CD4-positive, alpha-beta T cell (primary cell): ENCODE measurements at regions not wholly inside any gene's neighbourhood (a gene's known extent, or its start where the extent isn't known, plus 50 kb on each side); places are given as distances from the start of the nearest gene placed in this dataset.

ENCODE experiments used
- ATAC-seq: fragments of 200-7000 bp; cut with Tn5 transposase; one replicate; pipeline ENCODE4 v1.10.0; 2022; ENCODE audit warnings: mild to moderate bottlenecking; ENCODE audit not compliant: poor library complexity
- CTCF ChIA-PET: fragments of 350-600 bp; sonication (Branson Sonifier 250); formaldehyde crosslinking; loops from one replicate; lab custom pipeline; 2021; ENCODE audit warnings: antibody characterized with exemption, inconsistent platforms; lab: Charles Lee
- POLR2A ChIA-PET: fragments of 350-600 bp; sonication (Branson Sonifier 250); formaldehyde crosslinking; loops from one replicate; lab custom pipeline; 2021; ENCODE audit warnings: antibody characterized with exemption, inconsistent platforms; lab: Charles Lee
- DNase-seq, 14 experiments: peaks; one replicate each; pipeline ENCODE4 v3.0.0-alpha.2; 2013 to 2020; ENCODE audit warnings: mixed read lengths in 2 of 14
- H3K27ac ChIP-seq, 2 donors: one replicate each; pipeline versions ENCODE4 v1.5.1 to v1.7.0; 2013; ENCODE audit warnings: low read length in 2 of 2, low read depth in 1 of 2, mild to moderate bottlenecking in 1 of 2
- H3K27me3 ChIP-seq, 2 experiments: 1 replicate in 1 of 2; 2 replicates in 1 of 2; pipeline versions ENCODE4 v1.6.1 to v1.7.0; 2013; ENCODE audit warnings: low read length in 2 of 2, control low read depth in 1 of 2, mild to moderate bottlenecking in 1 of 2, moderate library complexity in 1 of 2; ENCODE audit not compliant: insufficient read depth in 2 of 2, control insufficient read depth in 1 of 2
- H3K36me3 ChIP-seq: one replicate; pipeline ENCODE4 v1.6.1; 2013; ENCODE audit warnings: low read length, control low read depth; ENCODE audit not compliant: insufficient read depth
- H3K4me1 ChIP-seq: one replicate; pipeline ENCODE4 v1.6.1; 2013; ENCODE audit warnings: low read length, control low read depth; ENCODE audit not compliant: insufficient read depth
- H3K4me3 ChIP-seq: one replicate; pipeline ENCODE4 v1.5.1; 2013; ENCODE audit warnings: mild to moderate bottlenecking, low read length, moderate library complexity
- H3K9me3 ChIP-seq, 2 experiments: 1 replicate in 1 of 2; 2 replicates in 1 of 2; pipeline versions ENCODE4 v1.6.1 to v1.7.0; 2013; ENCODE audit warnings: low read length in 2 of 2, mild to moderate bottlenecking in 2 of 2, control low read depth in 1 of 2, moderate library complexity in 1 of 2; ENCODE audit not compliant: control insufficient read depth in 1 of 2, insufficient read depth in 1 of 2
- H3K27ac Mint-ChIP-seq: one replicate; pipeline ENCODE4 v1.8.0; 2020; ENCODE audit warnings: mixed read lengths
- H3K27me3 Mint-ChIP-seq: one replicate; pipeline ENCODE4 v1.8.0; 2021; ENCODE audit warnings: mixed read lengths
- H3K36me3 Mint-ChIP-seq: one replicate; pipeline ENCODE4 v1.8.0; 2021; ENCODE audit warnings: low read depth, mixed read lengths
- H3K4me1 Mint-ChIP-seq: one replicate; pipeline ENCODE4 v1.8.0; 2021; ENCODE audit warnings: low read depth, mixed read lengths
- H3K4me3 Mint-ChIP-seq: one replicate; pipeline ENCODE4 v1.8.0; 2020; ENCODE audit warnings: mild to moderate bottlenecking, mixed read lengths
- H3K9me3 Mint-ChIP-seq: one replicate; pipeline ENCODE4 v1.8.0; 2020; ENCODE audit warnings: mixed read lengths
- CTCF ChIP-seq: fragments of 200-600 bp; IDR thresholded peaks from one replicate; pipeline ENCODE4 v1.8.0; 2022; ENCODE audit warnings: antibody characterized with exemption, mild to moderate bottlenecking
- intact Hi-C, 2 experiments: fragments of 100-400 bp; cut with DNase I in 1 of 2; cut with micrococcal nuclease in 1 of 2; formaldehyde crosslinking; loops; one replicate each; pipeline versions ENCODE4 v1.15.1 to v1.9.0; 2023 to 2025; cut with DNase I, micrococcal nuclease

GRCh38 chr10:111758593-111758992 lies 425.0 kb downstream of the GPAM start:
- Histone ChIP-seq H3K27ac (no peak overlapping the region), H3K36me3 (no peaks in the 10 kb centered on the region), H3K9me3 (no peaks in the 10 kb centered on the region), H3K4me1 (no peaks in the 10 kb centered on the region), H3K4me3 (no peak overlapping the region), H3K27me3 (no peaks in the 10 kb centered on the region)
- H3K4me1 Mint-ChIP-seq: no peaks in the 10 kb centered on the region
- no peak for DNase-seq
- POLR2A ChIA-PET: no interaction called here
- no peaks in the 10 kb centered on the region for H3K36me3 Mint-ChIP-seq
- no peak overlapping the region for H3K4me3 Mint-ChIP-seq
- intact Hi-C loops: no loop called here
- no peaks in the 10 kb centered on the region for H3K9me3 Mint-ChIP-seq
- no peak for TF ChIP-seq CTCF
- ATAC-seq: no peak
- peaks cover 37% of the 10 kb centered on the region for H3K27me3 Mint-ChIP-seq
- CTCF ChIA-PET: no interaction called here
- H3K27ac Mint-ChIP-seq: no peak overlapping the region

GRCh38 chr10:111762114-111762513 lies 421.5 kb downstream of the GPAM start:
- H3K9me3 Mint-ChIP-seq: no peaks in the 10 kb centered on the region
- H3K27me3 ChIP-seq: no peaks in the 10 kb centered on the region
- POLR2A ChIA-PET: no interaction called here
- no peaks in the 10 kb centered on the region for H3K4me1 Mint-ChIP-seq
- ATAC-seq (no peak), DNase-seq (no peak)
- H3K4me3 Mint-ChIP-seq: no peak overlapping the region
- intact Hi-C loops: no loop called here
- H3K4me3 ChIP-seq: no peak overlapping the region
- H3K4me1 ChIP-seq: no peaks in the 10 kb centered on the region
- no peaks in the 10 kb centered on the region for H3K9me3 ChIP-seq
- CTCF ChIA-PET: no interaction called here
- H3K27me3 Mint-ChIP-seq: peaks cover 13% of the 10 kb centered on the region
- no peak for TF ChIP-seq CTCF
- no peak overlapping the region for H3K27ac ChIP-seq
- no peak overlapping the region for H3K27ac Mint-ChIP-seq
- no peaks in the 10 kb centered on the region for H3K36me3 Mint-ChIP-seq
- H3K36me3 ChIP-seq: no peaks in the 10 kb centered on the region

GRCh38 chr10:111765216-111765615 lies 418.3 kb downstream of the GPAM start:
- Mint-ChIP-seq H3K9me3 (no peaks in the 10 kb centered on the region), H3K4me1 (no peaks in the 10 kb centered on the region), H3K27me3 (peaks cover 10% of the 10 kb centered on the region), H3K36me3 (no peaks in the 10 kb centered on the region), H3K4me3 (no peak overlapping the region), H3K27ac (no peak overlapping the region)
- Histone ChIP-seq H3K27ac (no peak overlapping the region), H3K36me3 (no peaks in the 10 kb centered on the region), H3K9me3 (no peaks in the 10 kb centered on the region), H3K4me3 (no peak overlapping the region), H3K27me3 (no peaks in the 10 kb centered on the region), H3K4me1 (no peaks in the 10 kb centered on the region)
- DNase-seq (no peak), ATAC-seq (no peak)
- POLR2A ChIA-PET: no interaction called here
- intact Hi-C loops: no loop called here
- TF ChIP-seq CTCF: no peak
- CTCF ChIA-PET: no interaction called here
